ENCODE measurements at regions not wholly inside any gene's neighbourhood (a gene's known extent, or its start where the extent isn't known, plus 50 kb on each side); places are given as distances from the start of the nearest gene placed in this dataset.
"Not testable (repeated sequence)": the region's sequence is repeated elsewhere in the genome, so short reads cannot be mapped to it uniquely, and the experiment has no call there.

DNA sequence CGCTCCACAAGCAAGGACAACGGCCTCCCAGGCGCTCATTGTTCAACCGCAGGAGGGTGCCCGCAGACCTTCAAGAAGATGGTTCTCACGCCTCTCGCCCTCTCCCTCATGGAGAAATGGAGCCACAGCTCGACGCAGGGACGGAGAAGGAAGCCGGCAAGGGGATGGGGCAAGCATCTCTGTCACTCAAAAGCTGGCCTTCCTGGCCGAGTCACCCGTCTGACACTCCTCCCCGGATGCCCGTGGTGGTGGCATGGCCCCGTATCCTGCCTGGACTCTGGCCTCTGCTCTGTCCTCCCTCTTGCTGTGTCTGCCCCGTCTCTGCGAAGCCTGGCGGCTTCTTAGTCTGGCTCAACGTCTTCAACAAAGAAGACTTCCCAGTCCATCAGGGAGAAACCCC, 1405.7 kb upstream of the PCDH10 start:
- FAIRE-seq; DNase-seq (ENCODE audit: insufficient read length, low spot score): not testable (repeated sequence)

GRCh38 chr4:131747203-131747602, 1401.9 kb upstream of the PCDH10 start:
- not testable (repeated sequence) for FAIRE-seq; DNase-seq (ENCODE audit: insufficient read length, low spot score)

DNA sequence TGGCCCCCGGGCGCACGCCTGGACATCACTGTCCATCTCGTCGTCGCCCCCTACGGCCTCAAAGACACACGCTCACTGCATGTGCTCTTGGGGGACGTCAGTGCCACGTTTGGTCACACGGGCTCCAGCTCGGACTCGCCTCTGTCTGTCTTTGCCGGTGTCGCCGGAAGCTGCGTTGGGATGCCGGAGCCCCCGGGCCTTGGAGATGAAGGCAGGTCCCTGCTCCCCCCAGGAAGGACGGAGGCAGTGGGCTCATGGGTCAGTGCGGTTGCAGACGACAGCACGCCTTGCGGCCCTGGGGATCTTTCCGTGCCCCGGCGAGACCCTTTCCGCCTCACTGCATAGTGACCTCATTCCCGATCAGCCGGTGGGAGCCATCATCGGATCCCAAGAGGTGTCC, 1399.9 kb upstream of the PCDH10 start:
- not testable (repeated sequence) for FAIRE-seq

DNA sequence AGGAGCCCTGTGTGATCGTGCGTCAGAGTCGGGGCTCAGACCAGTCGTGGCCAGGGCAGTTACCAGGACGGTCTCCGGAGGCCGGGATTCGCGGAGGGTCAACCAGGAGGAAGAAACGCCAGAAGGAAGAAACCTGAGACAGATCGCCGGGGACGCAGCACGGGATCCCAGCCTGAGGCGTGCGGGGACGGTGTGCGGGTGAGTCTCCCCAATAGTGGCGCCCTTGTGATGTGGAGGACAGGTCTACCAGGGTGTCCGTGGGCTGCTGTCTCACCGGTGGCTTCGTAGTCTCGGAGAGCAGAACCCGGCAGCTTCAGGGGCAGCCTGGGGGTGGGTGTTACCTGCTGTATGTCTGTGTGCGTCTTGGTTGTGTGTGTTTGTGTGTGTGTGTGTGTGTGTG, 1399.1 kb upstream of the PCDH10 start:
- DNase-seq (ENCODE audit: insufficient read length, low spot score): not testable (repeated sequence)

More for the DNA sequence above, 1399.9 kb upstream of the PCDH10 start:
- DNase-seq (ENCODE audit: insufficient read length, low spot score): not testable (repeated sequence)

GRCh38 chr4:131750469-131750868, 1398.6 kb upstream of the PCDH10 start:
- not testable (repeated sequence) for DNase-seq (ENCODE audit: insufficient read length, low spot score); FAIRE-seq

More for the DNA sequence above, 1399.1 kb upstream of the PCDH10 start:
- FAIRE-seq: not testable (repeated sequence)

DNA sequence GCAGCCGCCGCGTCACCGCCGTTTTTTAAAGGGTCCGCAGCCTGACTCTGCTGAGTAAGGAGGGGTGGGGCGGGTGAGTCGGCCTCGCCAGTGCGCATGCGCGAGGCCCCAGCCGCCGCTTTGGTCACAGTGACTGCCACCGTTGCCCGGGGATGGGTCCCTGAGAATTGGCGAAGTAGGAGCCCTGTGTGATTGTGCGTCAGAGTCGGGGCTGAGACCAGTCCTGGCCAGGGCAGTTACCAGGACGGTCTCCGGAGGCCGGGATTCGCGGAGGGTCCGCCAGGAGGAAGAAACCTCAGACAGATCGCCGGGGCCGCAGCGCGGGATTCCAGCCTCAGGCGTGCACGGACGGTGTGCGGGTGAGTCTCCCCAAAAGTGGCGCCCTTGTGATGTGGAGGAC, 1386.9 kb upstream of the PCDH10 start:
- not testable (repeated sequence) for FAIRE-seq; DNase-seq (ENCODE audit: insufficient read length, low spot score)

GRCh38 chr4:131764730-131765129, 1384.4 kb upstream of the PCDH10 start:
- FAIRE-seq (no peak), DNase-seq (ENCODE audit: insufficient read length, low spot score) (no peak)
- no peak for TF ChIP-seq POLR2A (IDR thresholded peaks at IDR 0.05; ENCODE audit: low read depth, low read length)

- not testable (repeated sequence) for FAIRE-seq; DNase-seq (ENCODE audit: insufficient read length, low spot score)
These were observed 1374.7 kb upstream of the PCDH10 start for GRCh38 chr4:131774382-131774781.

DNA sequence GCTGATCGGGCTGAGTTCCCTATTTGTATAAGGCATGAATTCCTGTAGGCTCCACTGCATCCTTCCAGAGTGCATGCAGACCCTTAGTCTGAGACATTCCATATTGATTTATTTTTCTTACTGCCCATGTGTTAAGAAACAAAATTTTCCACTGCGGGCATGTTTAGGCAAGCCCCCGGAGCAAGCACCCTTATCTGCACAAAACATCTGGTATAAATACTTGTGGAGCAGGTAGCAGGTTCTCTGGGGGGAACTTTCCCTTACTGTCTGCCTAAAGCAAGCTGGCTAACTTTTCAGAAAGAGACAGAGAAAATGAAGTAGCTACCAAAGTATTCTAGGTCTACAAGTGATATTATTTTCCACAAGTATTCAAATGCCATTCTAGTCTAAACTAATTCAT, 1338.5 kb upstream of the PCDH10 start:
- FAIRE-seq: not testable (repeated sequence)

More for the DNA sequence above, 1338.5 kb upstream of the PCDH10 start:
- not testable (repeated sequence) for DNase-seq (ENCODE audit: insufficient read length, low spot score)
